ENCODE measurements at regions not wholly inside any gene's neighbourhood (a gene's known extent, or its start where the extent isn't known, plus 50 kb on each side); places are given as distances from the start of the nearest gene placed in this dataset.

GRCh38 chr15:35174948-35175347, 89.9 kb upstream of the NANOGP8 start:
- Mint-ChIP-seq H3K9me3 (no peaks in the 10 kb centered on the region), H3K27me3 (peaks cover 3% of the 10 kb centered on the region), H3K4me1 (no peaks in the 10 kb centered on the region), H3K27ac (no peak overlapping the region), H3K36me3 (no peaks in the 10 kb centered on the region), H3K4me3 (no peak overlapping the region)

- Mint-ChIP-seq H3K27ac (no peak overlapping the region), H3K4me1 (no peaks in the 10 kb centered on the region), H3K27me3 (peaks cover 3% of the 10 kb centered on the region), H3K4me3 (no peak overlapping the region), H3K9me3 (no peaks in the 10 kb centered on the region), H3K36me3 (no peaks in the 10 kb centered on the region)
Observed at GRCh38 chr15:35173444-35174118, 88.5 kb upstream of the NANOGP8 start.

GRCh38 chr15:35170207-35170606, 85.1 kb upstream of the NANOGP8 start:
- Mint-ChIP-seq H3K27ac (no peak overlapping the region), H3K9me3 (no peaks in the 10 kb centered on the region), H3K36me3 (no peaks in the 10 kb centered on the region), H3K4me1 (no peaks in the 10 kb centered on the region), H3K27me3 (peaks cover 6% of the 10 kb centered on the region), H3K4me3 (no peak overlapping the region)

- Mint-ChIP-seq H3K9me3 (no peaks in the 10 kb centered on the region), H3K27ac (no peak overlapping the region), H3K4me1 (no peaks in the 10 kb centered on the region), H3K27me3 (peaks cover 6% of the 10 kb centered on the region), H3K4me3 (no peak overlapping the region), H3K36me3 (peaks cover 2% of the 10 kb centered on the region)
Observed at GRCh38 chr15:35168464-35168863, 83.4 kb upstream of the NANOGP8 start.

- Mint-ChIP-seq H3K9me3 (no peaks in the 10 kb centered on the region), H3K4me3 (no peak overlapping the region), H3K4me1 (no peaks in the 10 kb centered on the region), H3K27ac (no peak overlapping the region), H3K36me3 (peaks cover 2% of the 10 kb centered on the region), H3K27me3 (peaks cover 6% of the 10 kb centered on the region)
Observed at GRCh38 chr15:35167675-35168074, 82.6 kb upstream of the NANOGP8 start.

GRCh38 chr15:35166730-35167359, 81.8 kb upstream of the NANOGP8 start:
- peak overlapping the region in 1 of 3 donors; percentile 7 for H3K27ac Mint-ChIP-seq
- H3K9me3 Mint-ChIP-seq, result no peaks in the 10 kb centered on the region
- H3K36me3 Mint-ChIP-seq, result peaks cover 2% of the 10 kb centered on the region
- H3K27me3 Mint-ChIP-seq, result peaks cover 6% of the 10 kb centered on the region
- H3K4me3 Mint-ChIP-seq, result peak overlapping the region in 1 of 4 donors; percentile 1
- no peaks in the 10 kb centered on the region for H3K4me1 Mint-ChIP-seq

- no peaks in the 10 kb centered on the region for H3K9me3 Mint-ChIP-seq
- H3K27ac Mint-ChIP-seq, result no peak overlapping the region
- no peaks in the 10 kb centered on the region for H3K27me3 Mint-ChIP-seq
- no peak overlapping the region for H3K4me3 Mint-ChIP-seq
- H3K36me3 Mint-ChIP-seq, result peaks cover 2% of the 10 kb centered on the region
- H3K4me1 Mint-ChIP-seq, result no peaks in the 10 kb centered on the region
Observed at GRCh38 chr15:35161694-35162093, 76.6 kb upstream of the NANOGP8 start.

- Mint-ChIP-seq H3K9me3 (no peaks in the 10 kb centered on the region), H3K4me3 (no peak overlapping the region), H3K27me3 (no peaks in the 10 kb centered on the region), H3K4me1 (no peaks in the 10 kb centered on the region), H3K36me3 (no peaks in the 10 kb centered on the region), H3K27ac (no peak overlapping the region)
Observed at GRCh38 chr15:35159170-35159569, 74.1 kb upstream of the NANOGP8 start.

- Mint-ChIP-seq H3K4me1 (no peaks in the 10 kb centered on the region), H3K4me3 (no peak overlapping the region), H3K27me3 (peaks cover 1% of the 10 kb centered on the region), H3K9me3 (no peaks in the 10 kb centered on the region), H3K36me3 (peaks cover 2% of the 10 kb centered on the region), H3K27ac (no peak overlapping the region)
Observed at GRCh38 chr15:35151782-35152181, 66.7 kb upstream of the NANOGP8 start.

GRCh38 chr15:35151381-35151780, 66.3 kb upstream of the NANOGP8 start:
- Mint-ChIP-seq H3K9me3 (no peaks in the 10 kb centered on the region), H3K36me3 (peaks cover 2% of the 10 kb centered on the region)

GRCh38 chr15:35150361-35150760, 65.3 kb upstream of the NANOGP8 start:
- no peak overlapping the region for H3K27ac Mint-ChIP-seq
- H3K4me1 Mint-ChIP-seq, result no peaks in the 10 kb centered on the region
- H3K9me3 Mint-ChIP-seq, result no peaks in the 10 kb centered on the region
- H3K27me3 Mint-ChIP-seq, result peaks cover 3% of the 10 kb centered on the region
- peaks cover 2% of the 10 kb centered on the region for H3K36me3 Mint-ChIP-seq
- H3K4me3 Mint-ChIP-seq, result no peak overlapping the region

More at GRCh38 chr15:35151381-35151780, 66.3 kb upstream of the NANOGP8 start:
- Mint-ChIP-seq H3K4me1 (no peaks in the 10 kb centered on the region), H3K27me3 (peaks cover 1% of the 10 kb centered on the region), H3K27ac (no peak overlapping the region), H3K4me3 (no peak overlapping the region)

GRCh38 chr15:35145336-35145735, 60.2 kb upstream of the NANOGP8 start:
- Mint-ChIP-seq H3K27me3 (peaks cover 3% of the 10 kb centered on the region), H3K9me3 (no peaks in the 10 kb centered on the region), H3K4me1 (no peaks in the 10 kb centered on the region), H3K27ac (no peak overlapping the region), H3K36me3 (no peaks in the 10 kb centered on the region), H3K4me3 (no peak overlapping the region)

- H3K4me3 Mint-ChIP-seq, result no peak overlapping the region
Observed at GRCh38 chr15:35142578-35142977, 57.5 kb upstream of the NANOGP8 start.

GRCh38 chr15:35141743-35142471, 56.8 kb upstream of the NANOGP8 start:
- Mint-ChIP-seq H3K27me3 (peaks cover 2% of the 10 kb centered on the region), H3K27ac (no peak overlapping the region), H3K36me3 (no peaks in the 10 kb centered on the region), H3K4me1 (no peaks in the 10 kb centered on the region), H3K9me3 (peaks cover 0 to 1% (median 0%) of the 10 kb centered on the region in 3 donors), H3K4me3 (no peak overlapping the region)

More at GRCh38 chr15:35142578-35142977, 57.5 kb upstream of the NANOGP8 start:
- Mint-ChIP-seq H3K27ac (no peak overlapping the region), H3K4me1 (no peaks in the 10 kb centered on the region), H3K36me3 (no peaks in the 10 kb centered on the region), H3K27me3 (peaks cover 2% of the 10 kb centered on the region), H3K9me3 (peaks cover 0 to 1% (median 0%) of the 10 kb centered on the region in 3 donors)

- Mint-ChIP-seq H3K27me3 (no peaks in the 10 kb centered on the region), H3K9me3 (peaks cover 0 to 1% (median 0%) of the 10 kb centered on the region in 3 donors), H3K4me3 (no peak overlapping the region), H3K36me3 (no peaks in the 10 kb centered on the region), H3K4me1 (no peaks in the 10 kb centered on the region), H3K27ac (no peak overlapping the region)
Observed at GRCh38 chr15:35139822-35140221, 54.7 kb upstream of the NANOGP8 start.

Measured in IgD-negative memory B cell (primary cell).